RWPE2 (cell line): ENCODE measurements at regions not wholly inside any gene's neighbourhood (a gene's known extent, or its start where the extent isn't known, plus 50 kb on each side); places are given as distances from the start of the nearest gene placed in this dataset.

ENCODE experiments used
- ATAC-seq: fragments of 200-7000 bp; cut with Tn5 transposase; 3 replicates; pipeline ENCODE4 v1.9.1; 2021; ENCODE audit warnings: low read depth
- DNase-seq: peaks from one replicate; pipeline ENCODE4 v3.0.0-alpha.2; 2020; ENCODE audit warnings: low spot score
- H3K27ac ChIP-seq: fragments of 450-650 bp; 2 replicates; pipeline ENCODE4 v1.5.1; 2017; ENCODE audit warnings: mild to moderate bottlenecking; ENCODE audit not compliant: poor library complexity, severe bottlenecking
- H3K27me3 ChIP-seq: fragments of 250-450 bp; sonication (Bioruptor Pico); 2 replicates; pipeline ENCODE4 v1.5.1; 2021; ENCODE audit warnings: mild to moderate bottlenecking, moderate library complexity; ENCODE audit not compliant: insufficient read depth, poor library complexity, severe bottlenecking
- H3K36me3 ChIP-seq: fragments of 250-450 bp; sonication (Bioruptor Pico); 2 replicates; pipeline ENCODE4 v1.5.1; 2020; ENCODE audit warnings: low read depth, mild to moderate bottlenecking, moderate library complexity
- H3K4me1 ChIP-seq: fragments of 250-450 bp; sonication (Bioruptor Pico); 2 replicates; pipeline ENCODE4 v1.5.1; 2021; ENCODE audit warnings: mild to moderate bottlenecking, moderate library complexity; ENCODE audit not compliant: insufficient read depth, poor library complexity, severe bottlenecking
- H3K4me3 ChIP-seq: fragments of 250-450 bp; sonication (Bioruptor Pico); 2 replicates; pipeline ENCODE4 v1.5.1; 2021; ENCODE audit warnings: mild to moderate bottlenecking, moderate library complexity; ENCODE audit not compliant: severe bottlenecking
- H3K9me3 ChIP-seq: fragments of 250-450 bp; sonication (Bioruptor Pico); 2 replicates; pipeline ENCODE4 v1.5.1; 2021; ENCODE audit warnings: mild to moderate bottlenecking, moderate library complexity; ENCODE audit not compliant: severe bottlenecking
- TF ChIP-seq, protein P1 (sequence below): fragments of 450-650 bp; IDR thresholded peaks from one replicate; pipeline ENCODE4 v1.5.1; 2017; ENCODE audit warnings: mild to moderate bottlenecking, moderate library complexity; ENCODE audit not compliant: poor library complexity, severe bottlenecking

DNA sequence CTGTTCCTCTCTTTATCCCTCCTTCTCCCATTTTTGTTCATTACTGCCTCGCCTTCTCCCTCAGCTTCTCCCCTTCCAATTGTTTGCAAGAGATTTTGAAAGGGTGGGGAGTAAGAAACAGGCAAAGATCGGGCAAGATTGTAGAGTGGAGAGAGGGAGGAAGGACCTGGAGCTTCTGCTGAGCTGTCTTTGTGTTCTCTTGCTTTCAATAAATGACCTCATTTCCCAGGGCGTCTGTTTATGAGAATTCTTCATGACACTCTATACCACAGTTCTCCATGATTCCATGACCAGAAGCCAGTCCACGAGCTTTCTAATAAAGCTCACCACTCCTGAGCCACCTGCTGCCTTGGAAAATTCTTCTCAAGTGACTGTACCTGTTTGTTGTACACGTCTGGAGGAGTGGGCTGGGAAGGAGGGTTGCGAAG lies 50.0 kb upstream of the PLEKHG1 start:
- no peak; the same call in 2 of the 3 replicates for ATAC-seq
- TF ChIP-seq, protein P1, sequence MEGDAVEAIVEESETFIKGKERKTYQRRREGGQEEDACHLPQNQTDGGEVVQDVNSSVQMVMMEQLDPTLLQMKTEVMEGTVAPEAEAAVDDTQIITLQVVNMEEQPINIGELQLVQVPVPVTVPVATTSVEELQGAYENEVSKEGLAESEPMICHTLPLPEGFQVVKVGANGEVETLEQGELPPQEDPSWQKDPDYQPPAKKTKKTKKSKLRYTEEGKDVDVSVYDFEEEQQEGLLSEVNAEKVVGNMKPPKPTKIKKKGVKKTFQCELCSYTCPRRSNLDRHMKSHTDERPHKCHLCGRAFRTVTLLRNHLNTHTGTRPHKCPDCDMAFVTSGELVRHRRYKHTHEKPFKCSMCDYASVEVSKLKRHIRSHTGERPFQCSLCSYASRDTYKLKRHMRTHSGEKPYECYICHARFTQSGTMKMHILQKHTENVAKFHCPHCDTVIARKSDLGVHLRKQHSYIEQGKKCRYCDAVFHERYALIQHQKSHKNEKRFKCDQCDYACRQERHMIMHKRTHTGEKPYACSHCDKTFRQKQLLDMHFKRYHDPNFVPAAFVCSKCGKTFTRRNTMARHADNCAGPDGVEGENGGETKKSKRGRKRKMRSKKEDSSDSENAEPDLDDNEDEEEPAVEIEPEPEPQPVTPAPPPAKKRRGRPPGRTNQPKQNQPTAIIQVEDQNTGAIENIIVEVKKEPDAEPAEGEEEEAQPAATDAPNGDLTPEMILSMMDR = no peak
- no peak for DNase-seq
- no peaks in the 10 kb centered on the region for H3K4me1 ChIP-seq
- no peak overlapping the region for H3K4me3 ChIP-seq
- peaks cover 3% of the 10 kb centered on the region for H3K27me3 ChIP-seq
- H3K36me3 ChIP-seq = no peaks in the 10 kb centered on the region
- H3K27ac ChIP-seq = no peak overlapping the region
- no peaks in the 10 kb centered on the region for H3K9me3 ChIP-seq
